ENCODE measurements at regions not wholly inside any gene's neighbourhood (a gene's known extent, or its start where the extent isn't known, plus 50 kb on each side); places are given as distances from the start of the nearest gene placed in this dataset.

DNA sequence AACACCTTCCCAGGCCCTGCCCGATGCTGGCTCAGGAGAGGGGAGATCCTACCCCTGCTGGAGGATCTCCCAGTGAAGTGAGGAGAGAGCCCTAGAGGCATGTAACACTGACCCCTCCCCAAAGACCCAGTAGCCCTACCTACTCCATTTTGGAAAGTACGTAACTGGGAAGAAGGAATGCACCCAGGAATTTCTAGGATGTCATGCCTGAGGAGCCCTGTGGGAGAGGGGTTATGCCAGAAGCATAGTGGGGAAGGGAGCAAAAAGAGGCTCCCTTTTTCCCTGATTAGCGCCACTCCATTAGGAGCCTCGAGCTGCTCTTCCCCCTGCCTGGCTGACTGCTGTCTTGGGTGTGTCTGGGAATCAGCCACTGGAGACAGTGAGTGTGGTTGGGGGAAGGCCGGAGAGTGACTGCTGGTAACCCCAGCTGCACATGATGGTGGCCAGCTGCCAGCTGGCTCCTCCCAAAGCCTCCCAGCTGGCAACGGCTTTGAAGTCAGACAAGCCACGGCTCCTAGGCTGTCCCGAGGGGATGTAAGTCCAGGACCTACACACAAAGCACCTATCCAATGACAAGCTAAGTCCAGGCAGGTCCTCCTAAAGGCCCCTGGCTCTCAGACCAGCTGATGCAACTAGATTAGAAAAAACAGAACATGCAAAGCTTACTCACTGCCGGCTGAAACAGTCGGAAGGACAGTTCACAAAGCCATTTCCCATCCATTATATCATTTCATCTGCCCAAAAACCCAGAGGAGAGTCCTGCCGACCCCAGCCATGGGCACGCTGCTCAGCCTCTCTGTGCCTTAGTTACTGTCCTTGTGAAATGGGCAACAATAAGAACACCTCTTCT is 136.5 kb upstream of the ABCA1 start:
- DNase-seq (ENCODE audit: low read depth, low spot score): no peak

DNA sequence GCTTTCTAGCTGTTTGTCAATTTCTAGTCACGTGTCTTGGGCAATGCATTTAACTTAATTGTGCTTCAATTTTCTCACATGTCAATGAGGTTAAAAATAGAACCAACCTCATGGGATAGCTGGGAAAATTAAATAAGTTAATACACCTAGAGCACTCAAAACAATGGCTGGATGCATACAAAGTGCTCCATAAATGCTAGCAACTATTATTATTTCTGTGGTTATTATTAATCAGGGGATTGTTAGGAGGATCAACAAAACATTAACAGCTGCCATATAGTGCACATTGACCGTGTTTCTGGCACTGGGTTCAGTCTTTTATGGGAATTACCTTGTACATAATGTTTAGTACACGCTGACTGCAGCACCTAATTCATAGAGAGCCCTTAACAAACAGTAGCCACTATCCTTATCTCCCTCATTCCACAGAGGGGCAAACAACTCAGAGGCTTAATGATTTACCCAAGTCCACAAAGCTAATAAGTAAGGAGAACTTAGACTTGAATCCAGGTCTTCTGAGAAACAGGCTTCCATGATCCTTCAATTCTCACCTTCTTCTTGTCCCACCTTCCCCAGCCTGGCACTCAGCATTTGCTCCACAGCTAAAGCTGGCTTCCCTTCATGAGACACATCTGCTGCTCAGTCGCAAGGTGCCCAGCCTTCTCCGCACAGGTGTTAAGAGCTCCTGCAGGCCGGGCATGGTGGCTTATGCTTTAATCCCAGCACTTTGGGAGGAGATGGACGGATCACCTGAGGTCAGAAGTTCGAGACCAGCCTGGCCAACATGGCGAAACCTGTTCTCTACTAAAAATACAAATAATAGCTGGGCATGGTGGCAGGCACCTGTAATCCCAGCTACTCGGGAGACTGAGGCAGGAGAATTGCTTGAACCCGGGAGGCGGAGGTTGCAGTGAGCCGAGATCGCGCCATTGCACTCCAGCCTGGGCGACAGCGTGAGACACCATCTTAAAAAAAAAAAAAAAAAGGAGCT is 137.4 kb upstream of the ABCA1 start:
- no peak for DNase-seq (ENCODE audit: low read depth, low spot score)

DNA sequence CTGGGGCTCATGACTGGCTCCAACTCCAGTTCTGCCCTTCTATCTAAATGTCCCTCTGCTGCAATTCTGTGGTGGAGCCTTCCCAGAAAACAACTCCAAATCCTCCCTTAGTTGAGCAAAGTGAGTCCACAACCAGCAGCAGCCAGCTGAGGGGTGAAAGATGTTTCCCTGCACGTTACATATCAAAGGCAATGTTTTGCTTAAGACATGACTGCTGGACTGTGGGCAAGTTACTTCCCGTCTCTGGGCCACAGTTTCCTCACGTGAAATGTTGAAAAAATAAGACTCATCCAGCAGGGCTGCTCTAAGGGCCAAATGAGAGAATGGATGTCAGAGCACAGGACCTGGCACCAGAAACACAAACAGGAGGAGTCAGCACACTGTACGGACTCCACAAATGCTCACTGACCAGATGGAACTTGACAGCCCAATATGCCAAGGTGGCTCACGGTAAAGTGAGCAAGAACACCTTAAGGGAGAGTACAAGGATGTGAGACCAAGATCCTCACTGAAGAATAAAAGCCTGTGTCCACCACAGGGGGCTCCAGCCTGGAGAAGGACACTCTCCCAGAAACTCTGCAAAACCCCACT is 138.4 kb upstream of the ABCA1 start:
- no peak for DNase-seq (ENCODE audit: low read depth, low spot score)

DNA sequence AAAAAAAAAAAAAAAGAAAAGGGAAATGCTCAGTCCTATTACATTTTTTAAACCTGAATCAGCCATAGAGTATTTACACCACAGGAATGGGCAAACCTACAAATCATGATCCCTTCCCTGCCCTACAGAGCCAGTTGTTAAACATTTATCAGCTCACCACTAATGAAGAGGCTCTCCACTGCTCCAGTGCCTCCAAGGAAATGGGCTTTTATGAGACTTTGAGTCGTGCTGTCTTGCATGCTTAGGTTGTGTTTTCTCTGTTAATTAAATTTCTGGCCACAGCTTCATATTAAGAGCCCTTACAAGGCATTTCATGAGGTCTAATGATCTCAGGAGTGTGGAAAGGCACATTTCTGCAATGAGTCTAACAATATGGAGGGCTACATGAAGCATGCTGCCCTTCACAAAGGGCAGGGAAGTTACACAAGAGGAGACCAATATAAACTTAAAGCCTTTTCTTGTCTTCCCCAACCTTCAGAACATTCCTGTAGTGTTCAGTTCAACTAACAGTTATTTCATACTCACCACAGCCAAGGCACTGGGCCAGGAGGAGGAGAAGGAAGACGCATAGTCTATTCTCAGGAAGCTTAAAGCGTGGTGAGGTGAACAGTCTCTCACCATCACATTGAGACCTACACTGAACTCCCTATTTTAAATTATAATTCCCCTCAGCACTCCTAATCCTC is 140.1 kb upstream of the ABCA1 start:
- DNase-seq (ENCODE audit: low read depth, low spot score): no peak

DNA sequence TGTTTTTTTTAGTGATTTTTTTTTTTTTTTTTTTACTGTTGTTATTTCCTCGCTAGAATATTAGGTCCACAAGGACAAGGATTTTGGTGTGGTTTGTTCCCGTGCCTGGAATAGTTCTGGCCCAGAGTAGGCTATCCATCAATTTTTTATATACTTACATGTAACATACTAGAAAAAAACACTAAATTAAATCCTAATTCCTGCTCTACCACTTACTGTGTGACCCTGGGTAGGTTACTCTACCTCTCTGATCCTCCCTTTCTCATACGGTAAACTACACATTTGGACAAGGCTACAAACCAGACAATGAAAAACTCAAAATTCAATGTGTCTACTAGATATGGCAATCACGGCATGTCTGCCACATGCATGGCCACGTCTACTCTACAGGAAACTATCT is 141.3 kb upstream of the ABCA1 start:
- DNase-seq (ENCODE audit: low read depth, low spot score): no peak

DNA sequence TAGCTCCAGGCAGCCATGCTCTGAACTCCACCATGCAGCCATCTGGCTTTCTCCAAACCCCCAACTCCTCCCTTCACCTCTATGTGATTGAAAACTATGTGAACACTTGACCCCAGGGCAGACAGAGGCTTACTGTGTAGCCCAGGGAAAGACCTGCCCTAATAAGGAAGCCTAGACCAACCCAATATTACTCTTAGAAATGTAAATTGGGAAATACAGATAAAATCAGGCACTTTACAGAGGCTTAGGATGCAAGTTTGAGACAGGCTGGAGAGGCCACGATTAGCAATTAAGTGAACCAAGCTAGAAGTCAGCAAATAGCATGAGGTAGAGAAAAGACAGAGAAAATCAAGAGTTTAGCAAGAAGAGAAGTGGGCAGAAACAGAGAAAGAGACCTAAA is 141.7 kb upstream of the ABCA1 start:
- DNase-seq (ENCODE audit: low read depth, low spot score): no peak

DNA sequence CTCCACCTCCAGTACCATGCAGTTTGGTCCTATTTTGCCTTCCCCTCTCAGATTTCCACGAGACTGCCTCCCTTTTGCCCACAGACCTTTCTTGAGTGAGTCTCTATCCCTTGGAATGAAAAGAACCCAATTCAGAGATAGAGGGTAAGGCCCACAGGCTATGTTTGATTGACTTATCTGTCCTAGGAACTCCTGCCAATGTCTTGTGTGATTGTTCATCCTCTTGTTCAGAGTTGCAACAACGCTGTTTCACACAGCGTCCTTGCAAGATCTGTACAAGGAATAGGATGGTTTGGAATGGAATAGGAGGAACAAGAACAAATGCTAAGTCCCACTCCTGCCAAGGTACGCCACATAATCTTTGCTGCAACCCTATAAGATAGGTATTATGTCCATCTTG is 142.2 kb upstream of the ABCA1 start:
- no peak for DNase-seq (ENCODE audit: low read depth, low spot score)

DNA sequence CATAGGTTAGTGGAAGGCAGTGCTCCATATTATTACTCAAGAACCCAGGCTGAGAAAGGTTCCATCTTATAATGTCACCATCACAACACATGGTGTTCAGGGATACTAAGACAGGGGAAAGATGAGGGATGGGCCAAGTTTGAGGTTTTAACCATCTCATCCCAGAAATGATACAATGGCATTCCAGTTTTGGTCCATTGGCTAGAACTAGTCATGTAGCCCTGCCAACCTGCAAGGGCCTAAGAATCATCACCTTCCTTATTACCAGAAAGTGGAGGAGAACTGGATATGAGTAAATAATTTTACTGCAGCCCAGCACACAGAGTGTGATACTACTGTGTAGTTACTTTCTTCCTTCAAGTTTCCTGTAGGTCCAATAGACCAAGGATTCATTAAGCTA is 144.5 kb upstream of the ABCA1 start:
- DNase-seq (ENCODE audit: low read depth, low spot score): no peak

DNA sequence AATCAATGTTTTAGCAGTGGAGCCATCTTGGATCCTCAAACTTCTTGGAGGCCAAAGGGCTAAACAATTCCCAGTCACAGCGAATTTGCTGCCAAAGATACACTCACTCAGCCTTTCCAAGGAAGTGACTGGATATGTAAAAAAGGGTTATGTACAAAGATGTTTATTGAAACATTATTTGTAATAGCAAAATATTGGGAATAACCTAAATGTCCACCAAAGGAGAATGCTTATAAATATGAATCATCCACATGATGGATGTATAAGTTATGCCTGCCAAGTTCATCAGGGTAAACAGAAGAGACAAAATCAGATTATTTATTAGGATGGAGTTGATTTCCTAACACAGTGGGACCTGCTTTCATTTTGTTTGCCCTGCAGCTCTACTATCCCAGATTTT is 145.2 kb upstream of the ABCA1 start:
- no peak for DNase-seq (ENCODE audit: low read depth, low spot score)

DNA sequence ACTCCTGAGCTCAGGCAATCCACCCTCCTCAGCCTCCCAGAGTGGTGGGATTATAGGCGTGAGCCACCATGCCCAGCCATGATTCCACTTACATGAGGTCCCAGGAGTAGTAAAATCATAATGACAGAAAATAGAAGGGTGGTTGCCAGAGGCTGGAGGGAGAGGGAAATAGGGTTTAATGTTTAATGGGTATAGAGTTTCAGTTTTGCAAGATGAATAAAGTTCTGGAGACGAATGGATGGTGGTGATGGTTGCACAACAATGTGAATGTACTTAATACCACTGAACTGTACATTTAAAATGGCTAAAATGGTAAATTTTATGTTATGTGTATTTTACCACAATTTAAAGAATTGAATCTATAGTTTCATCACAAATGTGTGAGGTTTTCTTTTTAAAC is 146.5 kb upstream of the ABCA1 start:
- no peak for DNase-seq (ENCODE audit: low read depth, low spot score)

DNA sequence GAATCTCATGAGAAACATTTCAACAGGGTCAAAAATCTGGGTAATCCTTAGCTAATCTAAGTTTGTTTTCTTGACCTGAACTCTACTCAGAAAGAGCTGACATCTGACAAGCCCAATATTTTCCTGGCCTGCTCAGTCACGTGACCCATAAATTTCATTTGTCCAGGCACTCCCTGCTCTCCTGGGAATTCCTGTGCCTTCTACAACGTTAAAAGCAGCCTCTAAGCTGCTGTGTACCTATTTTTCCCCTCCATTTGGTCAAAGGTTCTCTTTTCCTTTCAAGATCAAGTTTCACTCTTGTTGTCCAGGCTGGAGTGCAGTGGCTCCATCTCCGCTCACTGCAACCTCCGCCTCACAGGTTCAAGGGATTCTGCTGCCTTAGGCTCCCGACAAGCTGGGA is 148.8 kb upstream of the ABCA1 start:
- no peak for DNase-seq (ENCODE audit: low read depth, low spot score)

DNA sequence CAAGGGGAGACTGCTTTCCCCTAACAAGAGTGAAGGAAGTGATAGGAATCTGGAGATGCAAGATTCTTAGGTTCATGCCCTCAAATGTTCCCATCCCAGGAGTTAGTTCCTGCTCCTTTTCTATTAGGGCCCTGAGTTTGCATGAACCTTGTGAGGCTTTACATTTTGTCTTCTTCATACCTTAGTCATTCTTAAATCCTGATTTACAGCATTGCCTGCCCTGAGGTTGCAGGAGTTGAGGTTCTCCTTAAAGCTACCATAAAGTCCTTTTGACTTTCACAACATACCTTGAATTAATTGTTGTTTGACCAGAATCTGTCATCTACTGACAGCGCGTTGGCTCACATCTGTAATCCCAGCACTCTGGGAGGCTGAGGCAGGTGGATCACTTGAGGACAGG is 151.5 kb upstream of the ABCA1 start:
- no peak for DNase-seq (ENCODE audit: low read depth, low spot score)

DNA sequence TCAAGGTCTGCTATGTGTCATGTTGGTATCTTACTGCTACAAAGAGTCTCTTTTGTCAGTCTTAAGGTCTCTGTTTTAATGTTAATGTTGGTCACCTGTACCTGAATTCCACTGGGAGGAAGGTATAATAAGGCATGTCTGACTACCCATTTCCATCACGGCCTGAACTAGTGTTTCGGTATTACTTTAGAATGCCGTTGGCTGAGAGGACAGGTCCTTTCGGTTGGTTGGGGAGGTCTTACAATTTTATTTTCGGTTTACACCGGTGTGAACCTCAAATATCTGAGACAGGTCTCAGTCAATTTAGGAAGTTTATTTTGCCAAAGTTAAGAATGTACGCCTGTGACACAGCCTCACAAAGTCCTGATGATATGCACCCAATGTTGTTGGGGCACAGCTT is 154.9 kb upstream of the ABCA1 start:
- DNase-seq (ENCODE audit: low read depth, low spot score): no peak

DNA sequence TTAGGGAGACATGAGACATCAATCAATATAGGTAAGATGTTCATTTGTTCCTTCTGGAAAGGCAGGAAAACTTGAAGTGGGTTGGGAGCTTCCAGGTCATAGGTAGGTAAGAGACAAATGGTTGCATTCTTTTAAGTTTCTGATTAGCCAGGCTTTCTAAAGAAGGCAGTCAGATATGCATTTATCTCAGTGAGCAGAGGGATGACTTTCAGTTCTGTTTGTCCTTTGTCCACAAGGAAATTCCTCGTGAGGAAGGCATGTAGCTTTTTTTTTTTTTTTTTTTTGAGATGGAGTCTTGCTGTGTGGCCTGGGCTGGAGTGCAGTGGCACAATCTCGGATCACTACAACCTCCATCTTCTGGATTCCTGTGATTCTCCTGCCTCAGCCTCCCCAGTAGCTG is 155.3 kb upstream of the ABCA1 start:
- no peak for DNase-seq (ENCODE audit: low read depth, low spot score)

DNA sequence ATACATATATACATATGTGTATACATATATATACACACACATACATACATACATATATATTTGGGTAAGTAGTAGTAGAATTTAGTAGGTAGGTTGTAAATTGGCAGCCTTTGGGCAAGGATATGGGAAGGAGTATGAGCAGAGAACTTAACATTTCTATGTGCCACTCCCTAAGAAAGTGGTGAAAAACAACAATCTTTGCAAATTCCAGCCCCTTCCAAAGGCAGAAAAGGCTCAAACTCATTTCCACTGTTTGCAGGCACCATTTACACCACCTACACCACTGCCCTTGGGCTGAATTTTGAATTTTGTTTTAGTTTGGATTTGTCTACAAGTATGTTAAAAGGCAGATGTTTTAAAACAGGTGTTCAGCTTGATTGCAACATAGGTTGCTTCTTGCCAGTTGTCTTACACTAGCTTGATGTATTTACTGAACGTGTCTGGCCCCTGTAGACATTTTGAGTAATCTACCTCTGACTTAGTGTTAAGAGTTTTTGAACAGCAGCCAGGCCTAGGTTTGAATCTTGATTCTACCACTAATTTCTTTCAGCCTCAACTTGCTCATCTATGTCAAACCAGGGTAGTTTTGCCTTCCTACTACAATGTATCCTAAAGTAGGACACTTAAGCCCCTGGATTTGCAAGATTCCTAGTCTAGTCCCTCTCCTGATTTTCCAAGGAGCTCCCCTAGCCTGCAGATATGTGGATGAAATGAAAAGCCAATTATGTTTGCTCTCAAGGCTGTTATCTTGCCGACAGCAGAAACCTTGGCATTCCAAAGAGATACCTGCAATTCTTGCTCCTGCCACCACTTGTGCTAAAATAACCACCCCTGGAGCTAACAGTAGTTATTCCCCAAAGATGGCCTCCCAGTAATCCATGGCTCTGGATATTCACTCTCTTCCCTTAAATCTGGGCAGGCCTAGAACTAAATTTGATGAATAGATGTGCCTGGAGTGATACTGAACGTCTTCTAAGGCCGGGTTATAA is 156.2 kb upstream of the SLC44A1 start:
- no peak for DNase-seq (ENCODE audit: low read depth, low spot score)

DNA sequence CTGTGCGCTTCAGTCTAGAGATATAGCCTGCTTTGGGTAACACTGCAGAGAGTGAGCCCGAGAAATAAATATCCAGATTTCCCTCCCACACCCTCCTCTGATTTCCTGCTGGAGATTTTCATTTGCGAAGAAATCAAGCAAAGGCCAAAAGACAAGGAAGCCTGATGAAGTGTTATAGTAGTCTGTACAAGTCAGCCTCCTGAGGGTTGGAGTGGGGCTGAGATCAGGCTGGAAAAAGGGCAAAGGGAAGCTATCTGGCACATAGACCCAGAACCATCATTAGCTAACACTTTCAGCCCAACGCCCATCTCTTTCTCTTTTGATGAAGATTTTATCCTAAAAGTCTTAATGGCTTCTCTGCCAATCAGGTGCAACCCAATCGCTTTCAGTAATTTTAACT is 154.6 kb upstream of the SLC44A1 start:
- DNase-seq (ENCODE audit: low read depth, low spot score): no peak

DNA sequence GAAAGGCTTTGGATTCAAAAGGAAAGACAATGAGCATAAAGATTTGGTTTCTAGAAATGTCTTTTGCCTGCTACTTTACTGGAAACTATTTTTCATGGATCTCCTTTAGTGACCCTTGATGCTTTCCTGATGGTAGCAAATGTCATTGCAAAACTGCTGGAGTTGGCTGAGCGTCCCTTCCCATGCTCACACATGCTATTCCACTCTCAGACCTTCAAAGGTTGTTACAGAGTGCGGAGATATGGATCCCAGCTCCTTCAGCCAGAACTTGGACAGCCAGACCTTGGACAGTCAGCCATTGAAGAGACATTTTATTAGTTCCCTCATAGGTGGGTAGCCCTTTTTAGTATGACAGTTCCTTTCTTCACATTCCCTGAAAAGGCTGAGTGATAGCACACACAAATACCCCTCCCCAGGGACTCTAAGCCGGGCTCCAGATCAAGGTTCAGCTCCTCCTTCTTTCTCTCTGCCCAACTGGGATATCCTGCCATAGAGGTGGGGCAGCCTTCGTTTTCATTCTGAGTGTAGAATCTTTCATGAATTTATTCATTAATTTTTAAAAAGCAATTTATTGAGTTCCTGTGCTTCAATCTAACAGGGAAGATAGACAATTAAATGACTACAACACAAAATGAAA is 153.3 kb upstream of the SLC44A1 start:
- DNase-seq (ENCODE audit: low read depth, low spot score): no peak

DNA sequence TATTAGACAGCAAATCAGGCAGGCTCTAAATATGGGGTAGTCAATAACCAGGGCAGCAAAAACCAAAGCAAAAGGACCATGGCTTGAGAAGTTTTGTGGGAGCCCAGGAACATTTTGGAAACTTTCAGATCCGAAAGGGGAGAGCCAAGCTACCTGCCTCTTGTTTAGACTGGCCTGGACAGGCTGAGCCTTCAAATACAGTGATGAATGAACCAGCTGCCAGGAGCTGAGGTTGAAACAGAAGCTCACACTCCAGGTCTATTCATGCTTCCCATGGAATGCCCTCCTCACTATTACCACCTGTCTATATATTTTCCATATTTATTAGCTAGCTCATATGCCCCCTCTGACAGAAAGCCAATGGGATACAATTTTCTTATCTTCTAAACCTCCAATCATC is 150.8 kb upstream of the SLC44A1 start:
- no peak for DNase-seq (ENCODE audit: low read depth, low spot score)

DNA sequence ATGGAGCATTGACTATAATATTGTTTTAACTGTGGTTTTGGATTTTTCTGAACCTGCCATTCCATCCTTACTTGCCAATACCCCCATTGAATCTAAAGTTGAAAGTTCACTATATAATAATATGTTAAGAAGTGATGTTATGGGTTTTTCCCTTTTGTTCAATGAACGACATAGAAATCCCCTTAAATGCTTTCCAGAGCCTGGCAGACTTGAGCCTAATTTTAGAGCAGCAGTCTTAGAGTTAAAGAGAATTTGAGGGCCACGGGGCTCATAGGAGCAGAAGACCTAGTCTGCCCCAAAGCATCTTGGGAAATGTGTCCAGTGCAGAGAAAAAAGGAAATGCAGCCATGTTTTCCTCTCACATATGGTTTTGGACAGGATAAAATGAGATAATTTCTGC is 146.1 kb upstream of the SLC44A1 start:
- no peak for DNase-seq (ENCODE audit: low read depth, low spot score)

DNA sequence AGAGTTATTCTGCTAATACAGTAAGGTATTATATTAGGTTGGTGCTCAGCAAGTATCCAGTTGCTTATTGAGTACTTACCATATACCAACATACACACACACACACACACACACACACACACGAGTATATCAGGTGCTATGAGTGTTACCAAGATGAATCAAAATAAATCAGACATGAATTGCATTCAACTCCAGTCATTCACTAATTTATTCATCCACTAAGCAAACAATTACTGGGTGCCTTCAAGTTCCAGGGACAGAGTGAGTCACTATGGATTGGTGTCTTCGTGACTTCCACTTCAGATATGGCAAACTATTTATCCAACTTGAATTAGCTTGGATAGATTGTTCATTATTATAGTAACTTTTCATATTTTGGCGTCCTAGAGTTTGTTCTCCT is 140.7 kb upstream of the SLC44A1 start:
- DNase-seq (ENCODE audit: low read depth, low spot score): no peak
